ENCODE measurements at regions not wholly inside any gene's neighbourhood (a gene's known extent, or its start where the extent isn't known, plus 50 kb on each side); places are given as distances from the start of the nearest gene placed in this dataset.

DNA sequence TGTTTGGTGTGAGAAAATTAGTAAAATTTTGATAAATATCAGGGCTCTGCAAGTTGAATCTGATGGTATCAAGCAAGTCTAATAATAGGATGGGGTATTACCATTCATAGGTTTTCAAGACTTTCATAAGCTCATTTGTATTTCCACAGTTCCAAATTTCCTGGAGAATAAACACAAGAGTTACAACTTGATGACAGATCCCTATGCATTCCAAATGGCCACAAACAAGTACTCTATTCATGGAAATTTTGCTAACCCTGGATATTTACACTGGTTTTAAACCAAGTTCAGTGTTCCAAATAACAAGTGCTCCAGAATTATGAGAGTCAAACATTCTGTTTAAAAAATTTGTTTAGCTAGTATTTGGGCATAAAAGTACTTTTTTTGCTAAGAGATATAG is 75.0 kb upstream of the CNTN6 start:
- no peaks in the 10 kb centered on the region for H3K27me3 ChIP-seq
- no peaks in the 10 kb centered on the region for H3K9me3 ChIP-seq
- intact Hi-C loops (cut with DNase I; ENCODE audit: low total_unique reads) = no loop called here
- H3K27ac ChIP-seq = no peak overlapping the region
- H3K4me1 ChIP-seq = no peaks in the 10 kb centered on the region
- no peak overlapping the region for H3K4me3 ChIP-seq
- DNase-seq = no peak
- no peak for TF ChIP-seq EP300 (IDR thresholded peaks at IDR 0.05)
- TF ChIP-seq POLR2A (IDR thresholded peaks at IDR 0.05) = no peak
- TF ChIP-seq POLR2AphosphoS5 (IDR thresholded peaks at IDR 0.05) = no peak
- TF ChIP-seq, protein P1, sequence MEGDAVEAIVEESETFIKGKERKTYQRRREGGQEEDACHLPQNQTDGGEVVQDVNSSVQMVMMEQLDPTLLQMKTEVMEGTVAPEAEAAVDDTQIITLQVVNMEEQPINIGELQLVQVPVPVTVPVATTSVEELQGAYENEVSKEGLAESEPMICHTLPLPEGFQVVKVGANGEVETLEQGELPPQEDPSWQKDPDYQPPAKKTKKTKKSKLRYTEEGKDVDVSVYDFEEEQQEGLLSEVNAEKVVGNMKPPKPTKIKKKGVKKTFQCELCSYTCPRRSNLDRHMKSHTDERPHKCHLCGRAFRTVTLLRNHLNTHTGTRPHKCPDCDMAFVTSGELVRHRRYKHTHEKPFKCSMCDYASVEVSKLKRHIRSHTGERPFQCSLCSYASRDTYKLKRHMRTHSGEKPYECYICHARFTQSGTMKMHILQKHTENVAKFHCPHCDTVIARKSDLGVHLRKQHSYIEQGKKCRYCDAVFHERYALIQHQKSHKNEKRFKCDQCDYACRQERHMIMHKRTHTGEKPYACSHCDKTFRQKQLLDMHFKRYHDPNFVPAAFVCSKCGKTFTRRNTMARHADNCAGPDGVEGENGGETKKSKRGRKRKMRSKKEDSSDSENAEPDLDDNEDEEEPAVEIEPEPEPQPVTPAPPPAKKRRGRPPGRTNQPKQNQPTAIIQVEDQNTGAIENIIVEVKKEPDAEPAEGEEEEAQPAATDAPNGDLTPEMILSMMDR (IDR thresholded peaks at IDR 0.05) = no peak
- no peaks in the 10 kb centered on the region for H3K36me3 ChIP-seq

DNA sequence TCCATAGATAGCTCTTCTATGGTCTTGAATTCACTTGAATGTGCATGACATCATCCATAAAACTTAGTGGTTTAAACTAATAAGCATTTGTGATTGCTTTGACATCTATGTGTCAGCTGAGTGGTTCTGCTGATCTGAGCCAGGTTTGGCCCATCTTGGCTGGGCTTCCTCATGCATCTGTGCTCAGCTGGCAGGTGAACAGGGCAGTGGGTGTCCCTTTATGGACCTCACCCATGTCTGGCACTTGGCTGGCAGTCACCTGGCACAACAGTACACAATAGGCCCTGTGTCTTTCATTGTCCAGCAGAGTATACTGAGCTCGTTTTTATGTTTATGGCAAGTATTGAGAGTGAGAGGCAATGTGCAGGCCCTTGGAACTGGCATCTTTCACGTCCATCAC is 73.7 kb upstream of the CNTN6 start:
- Histone ChIP-seq H3K4me3 (no peak overlapping the region), H3K27ac (no peak overlapping the region), H3K36me3 (no peaks in the 10 kb centered on the region), H3K27me3 (no peaks in the 10 kb centered on the region), H3K4me1 (no peaks in the 10 kb centered on the region), H3K9me3 (no peaks in the 10 kb centered on the region)
- TF ChIP-seq POLR2AphosphoS5 (IDR thresholded peaks at IDR 0.05) (no peak), POLR2A (IDR thresholded peaks at IDR 0.05) (no peak), EP300 (IDR thresholded peaks at IDR 0.05) (no peak)
- TF ChIP-seq, protein P1 (IDR thresholded peaks at IDR 0.05) = no peak
- WGBS, 5 donors = 39 to 67% (median 51%) methylated on average over 2 of the region's 2 CpGs
- DNase-seq = no peak
- intact Hi-C loops (cut with DNase I; ENCODE audit: low total_unique reads) = no loop called here

DNA sequence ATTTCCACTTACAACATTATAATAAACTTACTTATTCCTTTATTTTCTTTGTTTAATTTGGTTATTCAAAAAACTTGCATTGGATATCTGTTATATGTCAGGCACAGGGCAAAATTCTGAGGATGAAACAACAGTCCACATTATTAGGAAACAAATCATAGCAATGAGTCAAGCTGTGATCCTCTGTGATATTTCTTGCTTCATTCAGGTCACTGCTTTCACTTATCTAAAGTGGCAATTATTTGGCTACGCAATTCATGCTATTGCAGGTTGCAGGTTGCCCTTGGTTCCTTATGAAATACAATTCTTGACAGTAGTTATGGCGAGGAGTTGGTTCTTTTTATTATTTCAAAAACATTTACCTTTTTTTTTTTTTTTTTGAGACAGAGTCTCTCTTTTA is 66.4 kb upstream of the CNTN6 start:
- H3K27me3 ChIP-seq = no peaks in the 10 kb centered on the region
- DNase-seq = no peak
- intact Hi-C loops (cut with DNase I; ENCODE audit: low total_unique reads) = no loop called here
- H3K4me1 ChIP-seq = no peaks in the 10 kb centered on the region
- no peak overlapping the region for H3K27ac ChIP-seq
- H3K4me3 ChIP-seq = no peak overlapping the region
- H3K9me3 ChIP-seq = peaks cover 0 to 8% (median 2%) of the 10 kb centered on the region in 4 donors
- WGBS, 5 donors = 62 to 85% (median 80%) methylated on average over 2 of the region's 2 CpGs
- H3K36me3 ChIP-seq = no peaks in the 10 kb centered on the region
- TF ChIP-seq POLR2AphosphoS5 (IDR thresholded peaks at IDR 0.05) (no peak), POLR2A (IDR thresholded peaks at IDR 0.05) (no peak), EP300 (IDR thresholded peaks at IDR 0.05) (no peak)
- TF ChIP-seq, protein P1 (IDR thresholded peaks at IDR 0.05) = no peak

DNA sequence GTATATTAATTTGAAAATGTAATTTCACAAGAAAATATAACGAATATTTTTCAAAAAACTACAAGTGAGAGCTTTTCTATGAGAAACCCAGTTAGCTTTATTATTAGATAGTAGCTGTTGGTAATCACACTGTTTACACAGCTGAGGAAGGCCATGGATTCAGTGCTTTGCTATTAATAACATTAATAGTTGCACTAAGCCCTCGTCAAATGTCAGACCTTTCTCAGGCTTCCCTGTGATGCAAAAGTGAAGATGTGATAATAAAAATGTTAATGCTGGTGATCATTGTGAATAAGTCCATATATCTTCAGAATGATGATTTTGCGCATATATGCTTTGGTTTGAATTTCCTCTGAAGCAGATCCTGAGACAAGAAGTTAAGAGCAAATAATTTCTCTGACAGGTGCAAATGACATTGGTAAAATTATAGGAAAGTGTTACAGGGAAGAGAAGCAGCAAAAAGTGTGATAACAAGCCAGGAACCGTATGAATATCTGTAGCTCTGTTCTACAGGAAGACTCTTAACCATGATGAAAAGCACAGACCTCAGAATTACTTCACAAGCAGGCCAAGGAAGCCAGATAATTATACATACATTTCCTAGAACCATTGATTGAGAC is 56.5 kb upstream of the CNTN6 start:
- TF ChIP-seq, protein P1 (IDR thresholded peaks at IDR 0.05) = no peak
- TF ChIP-seq EP300 (IDR thresholded peaks at IDR 0.05) (no peak), POLR2AphosphoS5 (IDR thresholded peaks at IDR 0.05) (no peak), POLR2A (IDR thresholded peaks at IDR 0.05) (no peak)
- WGBS, 5 donors = 65 to 73% (median 71%) methylated on average over 4 of the region's 4 CpGs
- Histone ChIP-seq H3K9me3 (peaks cover 0 to 40% (median 8%) of the 10 kb centered on the region in 4 donors), H3K36me3 (no peaks in the 10 kb centered on the region), H3K4me1 (no peaks in the 10 kb centered on the region), H3K27ac (no peak overlapping the region), H3K4me3 (no peak overlapping the region), H3K27me3 (no peaks in the 10 kb centered on the region)
- intact Hi-C loops (cut with DNase I; ENCODE audit: low total_unique reads) = no loop called here
- DNase-seq = no peak
